Inflammatory macrophage (primary cell): ENCODE measurements at regions not wholly inside any gene's neighbourhood (a gene's known extent, or its start where the extent isn't known, plus 50 kb on each side); places are given as distances from the start of the nearest gene placed in this dataset.
"Not testable (repeated sequence)": the region's sequence is repeated elsewhere in the genome, so short reads cannot be mapped to it uniquely, and the experiment has no call there.

Experiments
- DNase-seq, 2 donors: peaks; one replicate each; pipeline ENCODE4 v3.0.0-alpha.2; 2020 to 2022

GRCh38 chr14:89067293-89067972 is 243.0 kb downstream of the TTC8 start:
- DNase-seq = no peak

GRCh38 chr14:89078021-89078795 is 253.8 kb downstream of the TTC8 start:
- no peak for DNase-seq

- DNase-seq = no peak
Observed at GRCh38 chr14:89085231-89085731, 260.8 kb downstream of the TTC8 start.

DNA sequence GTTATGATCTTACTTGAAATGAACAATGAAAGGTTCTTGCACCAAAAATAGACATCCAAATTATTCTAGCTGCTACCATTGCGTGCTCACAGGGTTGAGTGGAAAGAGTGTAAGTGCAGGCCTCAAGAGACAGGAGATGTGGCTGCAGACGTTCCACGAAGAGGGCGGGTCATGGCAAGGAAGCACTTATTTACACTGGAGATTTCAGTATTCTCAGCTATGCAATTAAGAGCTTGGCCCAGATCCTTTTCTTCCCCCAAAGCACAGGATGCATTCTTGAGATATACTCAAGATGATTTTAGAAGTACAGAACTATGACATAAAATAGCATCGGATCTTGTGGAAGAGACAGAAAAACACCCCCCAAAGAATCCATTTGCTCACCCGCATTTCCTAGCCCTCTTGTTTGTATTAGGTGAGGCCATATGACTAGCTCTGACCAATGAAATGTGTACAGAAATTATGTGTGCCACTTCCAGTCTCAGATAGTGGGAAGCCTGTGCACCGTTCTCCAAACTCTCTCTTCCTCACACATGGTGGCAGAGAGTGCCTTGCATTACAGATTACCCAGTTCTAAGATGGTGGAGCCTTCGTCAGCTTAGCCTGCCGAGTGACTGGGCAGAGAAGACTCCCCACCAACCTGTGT is 261.4 kb downstream of the TTC8 start:
- no peak for DNase-seq

GRCh38 chr14:89088530-89088929 is 264.1 kb downstream of the TTC8 start:
- no peak for DNase-seq

- no peak for DNase-seq
Observed at GRCh38 chr14:89089330-89089729, 264.9 kb downstream of the TTC8 start.

- DNase-seq = no peak
Observed at GRCh38 chr14:89091781-89092180, 267.3 kb downstream of the TTC8 start.

- no peak for DNase-seq
Observed at GRCh38 chr14:89093083-89093730, 268.8 kb downstream of the TTC8 start.

- DNase-seq = no peak
Observed at GRCh38 chr14:89095036-89095435, 270.6 kb downstream of the TTC8 start.

GRCh38 chr14:89096946-89097345 is 272.5 kb downstream of the TTC8 start:
- no peak for DNase-seq

DNA sequence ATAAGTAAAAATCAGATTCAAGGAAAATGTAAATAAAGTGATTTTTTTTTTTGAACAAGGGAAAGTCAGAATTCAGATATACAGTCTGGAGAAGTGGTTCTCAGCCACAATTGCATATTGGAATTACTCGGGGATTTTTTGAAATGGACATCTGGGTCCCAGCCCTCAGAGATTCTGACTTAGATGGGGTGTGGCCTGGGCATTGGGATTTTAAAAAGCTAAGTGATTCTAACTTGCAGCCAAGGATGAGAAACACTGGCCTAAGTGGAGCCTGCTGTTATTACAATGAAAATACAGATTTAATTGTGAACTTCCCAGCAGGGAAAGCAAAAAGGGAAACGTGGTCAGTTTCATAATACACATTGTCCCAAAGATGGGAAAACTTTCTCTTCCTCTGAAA is 273.8 kb downstream of the TTC8 start:
- DNase-seq = no peak

DNA sequence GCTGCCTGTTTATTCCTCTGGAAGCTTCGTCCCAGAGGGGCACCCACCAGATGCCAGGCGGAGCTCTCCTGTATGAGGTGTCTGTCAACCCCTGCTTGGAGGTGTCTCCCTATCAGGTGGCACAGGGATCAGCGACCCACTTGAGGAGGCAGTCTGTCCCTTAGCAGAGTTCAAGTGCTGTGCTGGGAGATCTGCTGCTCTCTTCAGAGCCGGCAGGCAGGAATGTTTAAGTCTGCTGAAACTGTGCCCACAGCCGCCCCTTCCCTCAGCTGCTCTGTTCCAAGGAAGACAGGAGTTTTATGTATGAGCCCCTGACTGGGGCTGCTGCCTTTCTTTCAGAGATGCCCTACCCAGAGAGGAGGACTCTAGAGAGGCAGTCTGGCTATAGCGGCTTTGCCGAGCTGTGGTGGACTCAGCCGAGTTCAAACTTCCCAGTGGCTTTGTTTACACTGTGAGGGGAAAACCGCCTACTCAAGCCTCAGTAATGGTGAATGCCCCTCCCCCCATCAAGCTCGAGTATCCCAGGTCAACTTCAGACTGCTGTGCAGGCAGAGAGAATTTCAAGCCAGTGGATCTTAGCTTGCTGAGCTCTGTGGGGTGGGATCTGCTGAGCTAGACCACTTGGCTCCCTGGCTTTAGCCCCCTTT is 279.8 kb downstream of the TTC8 start:
- DNase-seq = not testable (repeated sequence)

DNA sequence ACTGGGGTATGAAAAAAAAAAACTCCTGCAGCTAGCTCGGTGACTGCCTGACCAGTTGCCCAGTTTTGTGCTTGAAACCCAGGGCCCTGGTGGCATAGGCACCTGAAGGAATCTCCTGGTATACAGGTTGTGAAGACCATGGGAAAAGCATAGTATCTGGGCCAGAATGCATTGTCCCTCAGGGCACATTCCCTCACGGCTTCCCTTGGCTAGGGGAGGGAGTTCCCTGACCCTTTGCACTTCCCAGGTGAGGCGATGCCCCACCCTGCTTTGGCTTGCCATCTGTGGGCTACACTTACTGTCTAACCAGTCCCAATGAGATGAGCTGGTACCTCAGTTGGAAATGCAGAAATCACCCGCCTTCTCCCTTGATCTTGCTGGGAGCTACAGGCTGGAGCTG is 280.4 kb downstream of the TTC8 start:
- not testable (repeated sequence) for DNase-seq
